ENCODE measurements at regions not wholly inside any gene's neighbourhood (a gene's known extent, or its start where the extent isn't known, plus 50 kb on each side); places are given as distances from the start of the nearest gene placed in this dataset.

GRCh38 chr13:99873141-99873540 lies 98.4 kb downstream of the ZIC5 start:
- Histone ChIP-seq H3K4me1 (no peaks in the 10 kb centered on the region), H3K4me3 (no peak overlapping the region), H3K9me3 (replicated peaks) (no peaks in the 10 kb centered on the region), H3K27me3 (no peaks in the 10 kb centered on the region), H3K36me3 (no peaks in the 10 kb centered on the region), H3K27ac (no peak overlapping the region)
- DNase-seq = no peak

DNA sequence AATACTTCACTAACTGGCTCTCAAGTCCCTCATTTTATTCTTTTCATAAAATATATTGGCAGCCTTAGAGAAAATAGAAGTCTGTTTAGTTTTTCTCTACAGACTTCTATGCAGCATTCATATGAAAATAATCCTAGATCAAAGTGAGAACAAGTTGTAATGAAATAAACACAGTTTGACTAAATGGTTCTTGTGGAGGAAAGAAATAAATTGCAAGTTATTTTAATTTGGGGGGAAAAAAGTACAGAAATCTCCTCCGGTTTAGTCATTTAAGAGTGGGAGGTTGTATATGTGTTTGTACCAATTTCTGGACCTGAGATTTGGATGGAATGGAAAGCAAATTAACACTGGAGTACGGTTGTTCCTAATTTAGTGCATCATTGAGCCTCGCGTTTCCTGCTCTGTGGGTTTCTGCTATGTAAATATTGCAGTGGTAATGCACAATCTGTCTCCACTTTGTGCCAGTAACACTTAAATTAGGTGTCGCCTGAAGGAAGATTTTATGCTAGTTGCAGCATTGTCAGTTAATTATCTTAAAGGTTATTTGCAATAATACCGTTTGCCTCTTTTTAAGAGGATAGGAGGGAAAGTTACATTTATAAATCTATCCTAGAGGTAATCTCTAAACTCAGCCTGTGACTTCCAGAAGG lies 100.2 kb downstream of the ZIC5 start:
- no peak for DNase-seq
- Histone ChIP-seq H3K36me3 (no peaks in the 10 kb centered on the region), H3K27me3 (no peaks in the 10 kb centered on the region), H3K27ac (no peak overlapping the region), H3K4me1 (no peaks in the 10 kb centered on the region), H3K4me3 (no peak overlapping the region), H3K9me3 (replicated peaks) (no peaks in the 10 kb centered on the region)

DNA sequence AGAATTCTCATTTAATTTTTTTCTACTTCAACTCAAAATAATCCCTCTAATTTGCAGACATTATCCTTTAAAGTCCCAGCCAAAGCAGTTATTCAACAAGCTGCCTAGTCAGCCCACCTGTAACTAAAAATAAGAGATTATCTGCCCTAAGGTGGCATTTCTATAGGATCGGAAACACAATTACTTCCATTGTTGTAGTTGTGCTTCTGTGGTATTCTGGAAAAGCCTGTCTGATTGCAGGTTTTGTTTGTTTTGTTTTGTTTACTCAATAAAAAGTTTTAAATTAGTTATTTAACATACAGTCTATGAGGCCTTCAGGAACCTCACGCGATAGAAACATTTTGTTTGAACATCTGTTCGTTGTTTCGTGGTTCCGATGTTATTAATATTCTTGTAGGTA lies 101.0 kb downstream of the ZIC5 start:
- no peaks in the 10 kb centered on the region for H3K9me3 ChIP-seq (replicated peaks)
- no peaks in the 10 kb centered on the region for H3K36me3 ChIP-seq
- H3K4me1 ChIP-seq = no peaks in the 10 kb centered on the region
- no peaks in the 10 kb centered on the region for H3K27me3 ChIP-seq
- no peak overlapping the region for H3K4me3 ChIP-seq
- H3K27ac ChIP-seq = no peak overlapping the region
- DNase-seq = no peak

DNA sequence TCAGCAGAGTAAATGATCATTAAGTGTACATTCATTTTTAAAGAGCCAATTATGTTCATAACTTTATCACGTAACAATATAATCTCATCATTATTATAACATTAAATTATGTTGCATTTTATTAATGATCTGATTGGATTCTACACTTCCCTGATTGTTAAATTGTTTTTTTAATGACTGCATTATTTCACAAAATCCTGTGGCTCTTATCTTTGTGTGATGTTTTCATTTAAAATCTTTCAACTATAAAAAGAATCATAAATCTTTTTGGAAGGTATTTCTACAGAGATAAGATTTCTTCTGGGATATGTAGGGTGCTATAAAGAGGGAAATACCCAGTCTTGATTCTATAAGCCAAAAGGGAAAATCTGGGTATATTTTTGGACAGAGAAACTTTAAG lies 101.7 kb downstream of the ZIC5 start:
- Histone ChIP-seq H3K27me3 (no peaks in the 10 kb centered on the region), H3K4me1 (no peaks in the 10 kb centered on the region), H3K36me3 (no peaks in the 10 kb centered on the region), H3K27ac (no peak overlapping the region), H3K4me3 (no peak overlapping the region), H3K9me3 (replicated peaks) (no peaks in the 10 kb centered on the region)
- DNase-seq = no peak

- Histone ChIP-seq H3K36me3 (no peaks in the 10 kb centered on the region), H3K4me3 (no peak overlapping the region), H3K27me3 (no peaks in the 10 kb centered on the region), H3K27ac (no peak overlapping the region), H3K9me3 (replicated peaks) (no peaks in the 10 kb centered on the region), H3K4me1 (no peaks in the 10 kb centered on the region)
- DNase-seq = no peak
Observed at GRCh38 chr13:99868767-99869166, 102.8 kb downstream of the ZIC5 start.

GRCh38 chr13:99867535-99868257 lies 103.9 kb downstream of the ZIC5 start:
- Histone ChIP-seq H3K27ac (no peak overlapping the region), H3K9me3 (replicated peaks) (no peaks in the 10 kb centered on the region), H3K36me3 (no peaks in the 10 kb centered on the region), H3K27me3 (peaks cover 4% of the 10 kb centered on the region; the same call in 1 of the 2 replicates), H3K4me1 (no peaks in the 10 kb centered on the region), H3K4me3 (no peak overlapping the region)
- DNase-seq = no peak

DNA sequence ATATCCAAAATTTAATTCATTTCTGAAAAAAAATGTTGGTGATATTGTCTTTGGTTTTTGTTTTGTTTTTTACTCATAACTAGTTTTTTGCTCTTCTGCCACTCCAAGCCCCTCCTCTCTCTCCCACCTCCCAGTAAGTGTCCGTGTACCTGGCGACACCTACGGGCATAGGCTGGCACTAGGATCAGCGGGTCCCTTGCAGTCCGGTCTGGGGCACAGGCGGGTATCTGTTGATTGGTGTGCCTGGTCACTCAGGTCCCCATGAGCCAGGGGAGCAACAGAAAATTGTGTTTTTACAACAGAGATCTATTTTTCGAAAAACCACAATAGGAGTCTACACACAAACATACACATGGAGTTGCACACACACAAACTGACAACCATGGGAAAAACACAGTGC lies 104.8 kb downstream of the ZIC5 start:
- Histone ChIP-seq H3K4me3 (no peak overlapping the region), H3K27me3 (peaks cover 5% of the 10 kb centered on the region; the same call in 1 of the 2 replicates), H3K27ac (no peak overlapping the region), H3K36me3 (no peaks in the 10 kb centered on the region), H3K4me1 (no peaks in the 10 kb centered on the region), H3K9me3 (replicated peaks) (no peaks in the 10 kb centered on the region)
- DNase-seq = no peak

- H3K9me3 ChIP-seq (replicated peaks) = no peaks in the 10 kb centered on the region
- H3K4me1 ChIP-seq = no peaks in the 10 kb centered on the region
- no peaks in the 10 kb centered on the region for H3K36me3 ChIP-seq
- peaks cover 5% of the 10 kb centered on the region; the same call in 1 of the 2 replicates for H3K27me3 ChIP-seq
- no peak overlapping the region for H3K4me3 ChIP-seq
- H3K27ac ChIP-seq = no peak overlapping the region
- DNase-seq = no peak
Observed at GRCh38 chr13:99865420-99865930, 106.1 kb downstream of the ZIC5 start.

GRCh38 chr13:99864627-99864990 lies 107.0 kb downstream of the ZIC5 start:
- Histone ChIP-seq H3K27ac (no peak overlapping the region), H3K4me1 (no peaks in the 10 kb centered on the region), H3K36me3 (no peaks in the 10 kb centered on the region), H3K27me3 (peaks cover 5% of the 10 kb centered on the region; the same call in 1 of the 2 replicates), H3K4me3 (no peak overlapping the region), H3K9me3 (replicated peaks) (no peaks in the 10 kb centered on the region)
- no peak for DNase-seq

GRCh38 chr13:99863789-99864626 lies 107.6 kb downstream of the ZIC5 start:
- Histone ChIP-seq H3K27ac (no peak overlapping the region), H3K9me3 (replicated peaks) (no peaks in the 10 kb centered on the region), H3K27me3 (peaks cover 5% of the 10 kb centered on the region; the same call in 1 of the 2 replicates), H3K4me3 (no peak overlapping the region), H3K4me1 (no peaks in the 10 kb centered on the region), H3K36me3 (no peaks in the 10 kb centered on the region)
- no peak for DNase-seq

GRCh38 chr13:99862244-99862643 lies 109.3 kb downstream of the ZIC5 start:
- no peaks in the 10 kb centered on the region for H3K4me1 ChIP-seq
- H3K9me3 ChIP-seq (replicated peaks) = no peaks in the 10 kb centered on the region
- H3K27me3 ChIP-seq = peaks cover 5% of the 10 kb centered on the region; the same call in 1 of the 2 replicates
- no peak overlapping the region for H3K4me3 ChIP-seq
- no peaks in the 10 kb centered on the region for H3K36me3 ChIP-seq
- H3K27ac ChIP-seq = no peak overlapping the region
- DNase-seq = no peak

GRCh38 chr13:99861771-99862170 lies 109.8 kb downstream of the ZIC5 start:
- no peaks in the 10 kb centered on the region for H3K9me3 ChIP-seq (replicated peaks)
- H3K4me1 ChIP-seq = no peaks in the 10 kb centered on the region
- H3K4me3 ChIP-seq = no peak overlapping the region
- H3K27ac ChIP-seq = no peak overlapping the region
- DNase-seq = no peak
- no peaks in the 10 kb centered on the region for H3K36me3 ChIP-seq
- H3K27me3 ChIP-seq = peaks cover 5% of the 10 kb centered on the region; the same call in 1 of the 2 replicates

GRCh38 chr13:99860745-99861144 lies 110.8 kb downstream of the ZIC5 start:
- H3K27me3 ChIP-seq = peaks cover 5% of the 10 kb centered on the region; the same call in 1 of the 2 replicates
- H3K36me3 ChIP-seq = no peaks in the 10 kb centered on the region
- DNase-seq = no peak
- no peaks in the 10 kb centered on the region for H3K9me3 ChIP-seq (replicated peaks)
- H3K27ac ChIP-seq = no peak overlapping the region
- H3K4me1 ChIP-seq = no peaks in the 10 kb centered on the region
- no peak overlapping the region for H3K4me3 ChIP-seq

- Histone ChIP-seq H3K9me3 (replicated peaks) (no peaks in the 10 kb centered on the region), H3K36me3 (no peaks in the 10 kb centered on the region), H3K4me1 (no peaks in the 10 kb centered on the region), H3K27ac (no peak overlapping the region), H3K27me3 (peaks cover 5% of the 10 kb centered on the region; the same call in 1 of the 2 replicates), H3K4me3 (no peak overlapping the region)
- no peak for DNase-seq
Observed at GRCh38 chr13:99859178-99860177, 112.1 kb downstream of the ZIC5 start.

Data from SJCRH30 (cell line).